ENCODE measurements at regions not wholly inside any gene's neighbourhood (a gene's known extent, or its start where the extent isn't known, plus 50 kb on each side); places are given as distances from the start of the nearest gene placed in this dataset.

- TF ChIP-seq FOXP2 (optimal IDR thresholded peaks at IDR 0.05; ENCODE audit: control extremely low read depth, extremely low read length, insufficient read depth) (no peak), EZH2 (IDR thresholded peaks at IDR 0.05) (no peak), POLR2AphosphoS5 (IDR thresholded peaks at IDR 0.05; ENCODE audit: borderline replicate concordance, low read depth, low read length) (no peak)
Measured at GRCh38 chr1:218048828-218049420, 236.2 kb upstream of the RRP15 start.

All from SK-N-MC (cell line).